ENCODE measurements at regions not wholly inside any gene's neighbourhood (a gene's known extent, or its start where the extent isn't known, plus 50 kb on each side); places are given as distances from the start of the nearest gene placed in this dataset.

DNA sequence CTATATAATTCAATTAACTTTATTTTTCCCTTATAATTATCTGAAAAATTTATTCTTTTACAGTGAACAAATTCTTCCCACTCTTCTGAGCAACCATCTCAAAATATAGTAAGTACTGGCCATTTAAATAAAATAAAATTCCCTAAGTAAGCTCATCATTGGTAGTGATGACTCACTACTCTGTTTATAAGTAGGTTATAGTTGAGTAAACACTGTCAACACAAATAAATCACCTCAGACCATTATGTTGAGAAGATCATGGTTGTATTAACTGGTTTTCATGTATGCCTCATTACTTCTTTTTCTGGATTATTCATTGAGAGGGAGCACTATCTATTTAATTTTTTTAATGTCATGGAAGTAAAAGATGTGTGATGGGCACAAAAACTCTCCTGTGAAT is 220.5 kb downstream of the SEC23A start:
- in situ Hi-C loops (cut with HindIII; ENCODE audit: low sequenced_read_pairs), result no loop called here
- no peak for DNase-seq (ENCODE audit: low read depth)
- TF ChIP-seq, protein P1, sequence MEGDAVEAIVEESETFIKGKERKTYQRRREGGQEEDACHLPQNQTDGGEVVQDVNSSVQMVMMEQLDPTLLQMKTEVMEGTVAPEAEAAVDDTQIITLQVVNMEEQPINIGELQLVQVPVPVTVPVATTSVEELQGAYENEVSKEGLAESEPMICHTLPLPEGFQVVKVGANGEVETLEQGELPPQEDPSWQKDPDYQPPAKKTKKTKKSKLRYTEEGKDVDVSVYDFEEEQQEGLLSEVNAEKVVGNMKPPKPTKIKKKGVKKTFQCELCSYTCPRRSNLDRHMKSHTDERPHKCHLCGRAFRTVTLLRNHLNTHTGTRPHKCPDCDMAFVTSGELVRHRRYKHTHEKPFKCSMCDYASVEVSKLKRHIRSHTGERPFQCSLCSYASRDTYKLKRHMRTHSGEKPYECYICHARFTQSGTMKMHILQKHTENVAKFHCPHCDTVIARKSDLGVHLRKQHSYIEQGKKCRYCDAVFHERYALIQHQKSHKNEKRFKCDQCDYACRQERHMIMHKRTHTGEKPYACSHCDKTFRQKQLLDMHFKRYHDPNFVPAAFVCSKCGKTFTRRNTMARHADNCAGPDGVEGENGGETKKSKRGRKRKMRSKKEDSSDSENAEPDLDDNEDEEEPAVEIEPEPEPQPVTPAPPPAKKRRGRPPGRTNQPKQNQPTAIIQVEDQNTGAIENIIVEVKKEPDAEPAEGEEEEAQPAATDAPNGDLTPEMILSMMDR (IDR thresholded peaks at IDR 0.05; ENCODE audit: low read depth, low read length, missing control alignments), result no peak
- no peak overlapping the region for H3K4me3 ChIP-seq (ENCODE audit: low read depth, low read length)

DNA sequence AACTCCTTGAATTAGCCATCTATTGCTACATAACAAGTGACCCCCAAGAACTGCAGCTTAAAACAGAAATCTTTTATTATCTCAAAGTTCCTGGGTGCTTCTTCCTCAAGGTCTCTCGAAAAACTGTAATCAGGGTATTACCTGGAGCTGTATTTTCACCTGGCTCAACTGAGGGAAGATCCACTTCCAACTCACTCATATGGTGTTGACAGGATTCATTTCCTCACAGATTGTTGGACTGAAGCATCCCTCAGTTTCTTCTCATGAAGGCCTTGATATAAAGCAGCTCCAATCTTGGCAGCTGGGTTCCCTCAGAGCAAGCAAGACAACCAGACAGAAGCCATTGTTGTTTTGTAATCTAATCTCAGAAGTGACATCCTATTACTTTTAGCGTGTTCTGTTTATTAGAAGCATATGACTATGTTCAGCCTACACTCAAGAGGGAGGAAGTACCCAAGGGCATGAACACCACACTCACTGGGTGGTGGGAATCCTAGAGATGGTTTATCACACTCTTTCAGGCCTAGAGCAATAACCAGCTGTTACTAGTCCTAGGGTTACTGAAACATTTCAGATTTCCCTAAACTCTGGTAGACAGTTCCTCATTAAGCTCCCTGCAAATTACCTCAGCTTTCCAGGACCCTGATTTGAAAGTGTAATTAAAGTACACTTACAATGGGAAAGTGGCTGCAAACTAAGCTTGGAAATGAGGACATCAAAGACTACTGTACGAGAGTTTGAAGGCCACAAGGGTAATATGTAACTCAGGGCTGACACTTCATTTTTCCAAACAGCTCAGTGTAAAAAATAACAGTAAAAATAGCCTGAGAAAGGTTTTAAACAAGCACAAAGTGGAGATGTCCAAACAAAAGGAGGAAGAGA is 222.2 kb downstream of the SEC23A start:
- TF ChIP-seq, protein P1 (IDR thresholded peaks at IDR 0.05; ENCODE audit: low read depth, low read length, missing control alignments), result no peak
- in situ Hi-C loops (cut with HindIII; ENCODE audit: low sequenced_read_pairs), result no loop called here
- H3K4me3 ChIP-seq (ENCODE audit: low read depth, low read length), result no peak overlapping the region
- no peak for DNase-seq (ENCODE audit: low read depth)

DNA sequence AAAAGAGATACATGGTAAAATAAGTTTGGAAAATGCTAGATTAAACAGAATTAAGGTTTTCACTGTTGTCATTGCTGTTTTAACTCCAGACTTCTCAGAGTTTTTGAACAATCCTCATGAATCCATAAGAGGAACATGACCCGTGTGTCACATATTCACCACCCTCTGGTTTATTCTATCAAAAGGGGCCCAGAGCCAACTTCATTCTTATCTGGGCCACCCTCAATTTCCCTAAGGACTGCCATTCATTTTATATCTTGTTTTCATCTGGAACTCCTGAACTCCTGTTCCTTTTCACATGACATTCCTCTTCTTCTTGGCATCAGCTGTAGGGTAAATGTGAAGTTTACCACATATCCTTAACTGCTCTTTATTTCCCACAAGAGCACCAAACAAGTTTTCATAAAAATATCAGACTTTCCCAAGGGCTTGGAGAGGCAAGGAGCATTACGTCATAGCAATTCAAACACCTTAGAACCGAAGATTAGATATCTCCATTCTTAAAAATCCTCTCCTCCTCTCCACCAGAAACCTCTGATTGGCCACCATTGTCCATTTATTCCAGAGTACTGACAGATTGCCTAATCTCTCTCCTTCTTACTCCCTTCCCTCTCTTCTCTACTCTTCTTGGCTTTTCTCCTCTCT is 225.2 kb downstream of the SEC23A start:
- TF ChIP-seq, protein P1 (IDR thresholded peaks at IDR 0.05; ENCODE audit: low read depth, low read length, missing control alignments), result no peak
- no peak for DNase-seq (ENCODE audit: low read depth)
- no peak overlapping the region for H3K4me3 ChIP-seq (ENCODE audit: low read depth, low read length)
- in situ Hi-C loops (cut with HindIII; ENCODE audit: low sequenced_read_pairs), result no loop called here

DNA sequence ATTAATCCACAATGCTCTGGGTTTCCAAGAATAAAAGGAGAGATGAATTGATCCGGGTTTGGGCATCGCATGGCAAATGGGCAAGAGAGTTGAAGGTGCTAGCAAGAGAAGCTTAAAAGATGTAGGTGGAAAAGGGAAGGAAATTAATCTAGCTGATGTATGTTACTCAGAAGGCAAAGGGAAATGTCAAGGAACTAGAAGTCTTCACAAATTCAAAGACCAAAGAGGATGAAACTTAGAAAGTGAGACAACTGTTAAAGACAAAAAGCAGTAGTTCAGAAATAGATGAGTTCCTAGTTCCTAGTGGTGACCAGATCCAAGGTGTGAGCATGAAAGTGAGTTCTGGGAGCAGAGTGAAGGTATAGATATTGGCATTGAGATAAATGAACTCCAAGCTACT is 228.3 kb downstream of the SEC23A start:
- DNase-seq (ENCODE audit: low read depth), result no peak
- TF ChIP-seq, protein P1 (IDR thresholded peaks at IDR 0.05; ENCODE audit: low read depth, low read length, missing control alignments), result no peak
- no peak overlapping the region for H3K4me3 ChIP-seq (ENCODE audit: low read depth, low read length)
- in situ Hi-C loops (cut with HindIII; ENCODE audit: low sequenced_read_pairs), result loop anchor here (5.0 kb wide), 1 partner anchor 152 kb away; no protein-coding TSS in a partner anchor

DNA sequence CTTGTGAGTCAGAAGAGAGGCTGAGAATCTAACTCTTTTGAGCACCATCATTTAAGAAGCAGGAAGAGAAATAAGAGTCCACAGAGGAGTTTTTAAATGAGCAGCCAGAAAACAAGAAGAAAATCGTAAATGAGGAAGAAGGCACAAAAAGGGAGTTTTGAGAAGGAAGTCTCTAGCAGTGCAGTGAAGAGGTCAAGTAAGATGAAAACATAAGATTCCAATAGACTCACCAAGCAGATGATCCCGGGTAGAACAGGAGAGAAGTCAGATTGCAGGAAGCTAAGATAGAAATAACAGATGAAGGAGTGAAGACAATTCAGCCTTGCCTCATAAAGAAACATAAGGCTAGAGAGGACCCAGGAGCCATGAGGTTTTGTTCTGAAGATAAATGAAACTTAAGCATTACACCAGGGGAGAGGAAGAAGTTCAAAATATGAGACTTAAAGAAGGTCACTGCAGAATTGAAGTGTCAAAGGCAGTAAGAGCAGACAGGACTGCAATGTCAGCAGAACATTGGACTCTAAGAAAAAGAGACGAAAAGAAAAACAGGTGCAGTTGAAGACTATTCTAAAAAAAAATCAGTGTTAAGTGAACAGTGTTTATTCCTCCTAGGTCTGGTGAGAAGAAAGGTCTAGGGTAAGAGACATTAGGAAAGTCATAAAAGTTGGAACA is 229.0 kb downstream of the SEC23A start:
- H3K4me3 ChIP-seq (ENCODE audit: low read depth, low read length), result no peak overlapping the region
- no peak for DNase-seq (ENCODE audit: low read depth)
- TF ChIP-seq, protein P1 (IDR thresholded peaks at IDR 0.05; ENCODE audit: low read depth, low read length, missing control alignments), result no peak
- in situ Hi-C loops (cut with HindIII; ENCODE audit: low sequenced_read_pairs), result loop anchor here (5.0 kb wide), 1 partner anchor 152 kb away; no protein-coding TSS in a partner anchor

DNA sequence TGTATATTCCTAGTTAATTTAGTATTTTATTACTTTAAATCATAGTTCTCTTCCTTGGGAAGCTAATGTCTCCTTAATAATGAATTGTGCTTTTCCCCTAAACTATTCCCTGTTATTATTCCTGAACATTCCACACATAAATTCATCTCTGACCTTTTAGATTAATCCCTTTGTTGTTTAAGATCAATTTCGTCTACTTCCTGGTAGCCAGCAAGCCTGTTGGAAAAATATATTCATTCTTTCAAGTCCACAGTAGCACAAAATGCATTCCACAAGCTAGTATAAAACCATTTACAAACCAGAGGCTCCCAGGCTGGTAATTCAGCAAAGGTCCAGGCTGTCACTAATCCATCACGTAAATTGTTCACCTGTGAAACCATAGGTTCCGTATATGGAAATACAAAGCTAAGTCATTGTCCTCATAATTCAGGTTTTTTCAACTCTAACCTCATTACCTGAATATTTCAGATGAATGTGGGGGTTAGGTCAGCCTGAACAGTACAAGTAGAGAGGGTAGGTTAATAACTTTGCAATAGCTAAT is 232.7 kb downstream of the SEC23A start:
- TF ChIP-seq, protein P1 (IDR thresholded peaks at IDR 0.05; ENCODE audit: low read depth, low read length, missing control alignments), result no peak
- in situ Hi-C loops (cut with HindIII; ENCODE audit: low sequenced_read_pairs), result loop anchor here (5.0 kb wide), 1 partner anchor 148 kb away; no protein-coding TSS in a partner anchor
- no peak overlapping the region for H3K4me3 ChIP-seq (ENCODE audit: low read depth, low read length)
- DNase-seq (ENCODE audit: low read depth), result no peak

Measured in astrocyte of the cerebellum (primary cell).